ENCODE measurements at regions not wholly inside any gene's neighbourhood (a gene's known extent, or its start where the extent isn't known, plus 50 kb on each side); places are given as distances from the start of the nearest gene placed in this dataset.

- no TSS peak for BruUV-seq (replicated peaks)
- Histone ChIP-seq H3K4me3 (ENCODE audit: low read depth, low read length, poor library complexity, severe bottlenecking) (no peak overlapping the region), H2AFZ (ENCODE audit: low read length) (no peak overlapping the region), H3K79me2 (ENCODE audit: insufficient read depth, low read depth, low read length) (no peaks in the 10 kb centered on the region), H3K36me3 (ENCODE audit: insufficient read depth, low read length) (no peaks in the 10 kb centered on the region), H4K20me1 (ENCODE audit: insufficient read depth, low read length) (no peaks in the 10 kb centered on the region), H3K4me1 (ENCODE audit: insufficient read depth, low read length, poor library complexity, severe bottlenecking) (no peaks in the 10 kb centered on the region), H3K4me2 (ENCODE audit: low read length) (no peak overlapping the region), H3K27ac (ENCODE audit: low read depth, low read length, poor library complexity, severe bottlenecking) (no peak overlapping the region), H3K9me2 (ENCODE audit: insufficient read depth, low read length) (no peaks in the 10 kb centered on the region), H3K9me3 (ENCODE audit: low read length) (no peaks in the 10 kb centered on the region)
- intact Hi-C loops (cut with micrococcal nuclease; ENCODE audit: unreplicated experiment), result no loop called here
- no peak for DNase-seq (ENCODE audit: low spot score)
- no peak for TF ChIP-seq CTCF (conservative IDR thresholded peaks at IDR 0.05; ENCODE audit: low read length)
- TF ChIP-seq EZH2phosphoT487 (IDR thresholded peaks at IDR 0.05; ENCODE audit: borderline replicate concordance, low read depth, low read length), result no peak
- CTCF ChIA-PET (ENCODE audit: unreplicated experiment), result no interaction called here
- POLR2A ChIA-PET, result no interaction called here
Measured at GRCh38 chr4:151829309-151829708, 68.5 kb upstream of the GATB start.

GRCh38 chr4:151824656-151825055 is 63.8 kb upstream of the GATB start:
- no peak for DNase-seq (ENCODE audit: low spot score)
- Histone ChIP-seq H3K4me3 (ENCODE audit: low read depth, low read length, poor library complexity, severe bottlenecking) (no peak overlapping the region), H3K79me2 (ENCODE audit: insufficient read depth, low read depth, low read length) (no peaks in the 10 kb centered on the region), H2AFZ (ENCODE audit: low read length) (no peak overlapping the region), H4K20me1 (ENCODE audit: insufficient read depth, low read length) (no peaks in the 10 kb centered on the region), H3K9me2 (ENCODE audit: insufficient read depth, low read length) (no peaks in the 10 kb centered on the region), H3K9me3 (ENCODE audit: low read length) (no peaks in the 10 kb centered on the region), H3K4me2 (ENCODE audit: low read length) (no peak overlapping the region), H3K36me3 (ENCODE audit: insufficient read depth, low read length) (no peaks in the 10 kb centered on the region), H3K27ac (ENCODE audit: low read depth, low read length, poor library complexity, severe bottlenecking) (no peak overlapping the region), H3K4me1 (ENCODE audit: insufficient read depth, low read length, poor library complexity, severe bottlenecking) (no peaks in the 10 kb centered on the region)
- no TSS peak for BruUV-seq (replicated peaks)
- TF ChIP-seq CTCF (conservative IDR thresholded peaks at IDR 0.05; ENCODE audit: low read length), result no peak
- no peak for TF ChIP-seq EZH2phosphoT487 (IDR thresholded peaks at IDR 0.05; ENCODE audit: borderline replicate concordance, low read depth, low read length)
- CTCF ChIA-PET (ENCODE audit: unreplicated experiment), result no interaction called here
- intact Hi-C loops (cut with micrococcal nuclease; ENCODE audit: unreplicated experiment), result no loop called here
- POLR2A ChIA-PET, result no interaction called here

GRCh38 chr4:151822331-151822730 is 61.5 kb upstream of the GATB start:
- intact Hi-C loops (cut with micrococcal nuclease; ENCODE audit: unreplicated experiment), result no loop called here
- H3K4me1 ChIP-seq (ENCODE audit: insufficient read depth, low read length, poor library complexity, severe bottlenecking), result no peaks in the 10 kb centered on the region
- H4K20me1 ChIP-seq (ENCODE audit: insufficient read depth, low read length), result no peaks in the 10 kb centered on the region
- ChIA-PET POLR2A (no interaction called here), CTCF (ENCODE audit: unreplicated experiment) (no interaction called here)
- no peak for TF ChIP-seq EZH2phosphoT487 (IDR thresholded peaks at IDR 0.05; ENCODE audit: borderline replicate concordance, low read depth, low read length)
- no peaks in the 10 kb centered on the region for H3K9me3 ChIP-seq (ENCODE audit: low read length)
- no peak overlapping the region for H3K4me2 ChIP-seq (ENCODE audit: low read length)
- no peak overlapping the region for H3K4me3 ChIP-seq (ENCODE audit: low read depth, low read length, poor library complexity, severe bottlenecking)
- no peaks in the 10 kb centered on the region for H3K9me2 ChIP-seq (ENCODE audit: insufficient read depth, low read length)
- no peak for DNase-seq (ENCODE audit: low spot score)
- H3K79me2 ChIP-seq (ENCODE audit: insufficient read depth, low read depth, low read length), result no peaks in the 10 kb centered on the region
- no peaks in the 10 kb centered on the region for H3K36me3 ChIP-seq (ENCODE audit: insufficient read depth, low read length)
- BruUV-seq (replicated peaks), result no TSS peak
- H3K27ac ChIP-seq (ENCODE audit: low read depth, low read length, poor library complexity, severe bottlenecking), result no peak overlapping the region
- no peak overlapping the region for H2AFZ ChIP-seq (ENCODE audit: low read length)

Data from OCI-LY7 (cell line).